ENCODE measurements at regions not wholly inside any gene's neighbourhood (a gene's known extent, or its start where the extent isn't known, plus 50 kb on each side); places are given as distances from the start of the nearest gene placed in this dataset.
"Not testable (repeated sequence)": the region's sequence is repeated elsewhere in the genome, so short reads cannot be mapped to it uniquely, and the experiment has no call there.

GRCh38 chr13:27327633-27328032 lies 57.0 kb downstream of the RASL11A start:
- no peak for DNase-seq (ENCODE audit: low read depth in 3 of 3, low spot score in 1 of 3)

- no peak for DNase-seq (ENCODE audit: low read depth in 3 of 3, low spot score in 1 of 3)
Measured at GRCh38 chr13:27329210-27329609, 58.6 kb downstream of the RASL11A start.

GRCh38 chr13:27334774-27335435 lies 64.3 kb downstream of the RASL11A start:
- no peak for DNase-seq (ENCODE audit: low read depth in 3 of 3, low spot score in 1 of 3)

DNA sequence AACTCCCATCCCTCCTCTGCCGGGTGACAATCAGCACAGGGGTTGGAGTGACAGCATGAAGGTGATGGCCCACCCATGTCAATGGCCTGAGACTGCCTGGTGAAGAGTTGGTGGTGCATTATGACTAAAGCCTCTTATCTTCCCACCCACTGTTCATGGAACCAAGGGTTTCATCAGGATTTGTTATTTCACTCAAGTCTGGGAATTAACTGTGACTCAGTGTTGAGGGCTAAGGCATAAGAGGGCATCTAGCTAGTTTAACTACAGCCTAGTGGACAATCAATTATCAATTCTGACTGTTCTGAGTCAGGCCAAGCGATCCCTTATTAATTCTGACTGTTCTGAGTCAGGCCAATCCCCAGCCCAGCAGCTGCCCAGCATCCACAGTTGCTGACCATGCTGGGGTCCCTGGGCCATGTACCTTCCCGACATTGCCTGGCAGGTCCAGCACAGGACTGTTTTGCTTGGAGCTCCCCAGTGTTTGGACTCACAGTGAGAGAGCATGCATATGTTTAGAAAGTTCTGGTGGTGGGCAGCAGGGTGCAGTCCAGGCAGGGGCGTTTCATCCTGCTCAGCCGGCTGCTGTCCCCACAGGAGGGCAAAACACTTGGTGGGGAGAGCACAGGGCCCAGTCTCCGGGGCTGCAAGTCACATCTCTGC lies 65.5 kb downstream of the RASL11A start:
- DNase-seq (ENCODE audit: low read depth in 3 of 3, low spot score in 1 of 3) = no peak

GRCh38 chr13:27338207-27338606 lies 67.6 kb downstream of the RASL11A start:
- no peak for DNase-seq (ENCODE audit: low read depth in 3 of 3, low spot score in 1 of 3)

GRCh38 chr13:27338816-27339215 lies 68.2 kb downstream of the RASL11A start:
- no peak for DNase-seq (ENCODE audit: low read depth in 3 of 3, low spot score in 1 of 3)

- no peak for DNase-seq (ENCODE audit: low read depth in 3 of 3, low spot score in 1 of 3)
Measured at GRCh38 chr13:27339299-27339698, 68.7 kb downstream of the RASL11A start.

- no peak for DNase-seq (ENCODE audit: low read depth in 3 of 3, low spot score in 1 of 3)
Measured at GRCh38 chr13:27341616-27342015, 71.0 kb downstream of the RASL11A start.

GRCh38 chr13:27347211-27347772 lies 76.7 kb downstream of the RASL11A start:
- no peak for DNase-seq (ENCODE audit: low read depth in 3 of 3, low spot score in 1 of 3)

- no peak for DNase-seq (ENCODE audit: low read depth in 3 of 3, low spot score in 1 of 3)
Measured at GRCh38 chr13:27348461-27348860, 76.0 kb upstream of the GTF3A start.

- no peak for DNase-seq (ENCODE audit: low read depth in 3 of 3, low spot score in 1 of 3)
Measured at GRCh38 chr13:27349458-27349857, 75.0 kb upstream of the GTF3A start.

DNA sequence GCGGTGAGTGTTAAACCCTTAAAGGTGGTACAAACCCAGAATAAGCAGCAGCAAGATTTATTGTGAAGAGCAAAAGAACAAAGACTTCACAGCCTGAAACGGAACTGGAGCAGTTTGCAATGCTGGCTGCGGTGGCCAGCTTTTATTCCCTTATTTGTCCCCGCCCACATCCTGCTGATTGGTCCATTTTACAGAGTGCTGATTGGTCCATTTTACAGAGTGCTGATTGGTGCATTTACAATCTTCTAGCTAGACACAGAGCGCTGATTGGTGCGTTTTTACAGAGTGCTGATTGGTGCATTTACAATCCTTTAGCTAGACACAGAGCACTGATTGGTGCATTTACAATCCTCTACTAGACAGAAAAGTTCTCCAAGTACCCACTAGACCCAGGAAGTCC lies 73.6 kb upstream of the GTF3A start:
- not testable (repeated sequence) for DNase-seq (ENCODE audit: low read depth in 3 of 3, low spot score in 1 of 3)

- no peak for DNase-seq (ENCODE audit: low read depth in 3 of 3, low spot score in 1 of 3)
Measured at GRCh38 chr13:27352698-27353097, 71.7 kb upstream of the GTF3A start.

DNA sequence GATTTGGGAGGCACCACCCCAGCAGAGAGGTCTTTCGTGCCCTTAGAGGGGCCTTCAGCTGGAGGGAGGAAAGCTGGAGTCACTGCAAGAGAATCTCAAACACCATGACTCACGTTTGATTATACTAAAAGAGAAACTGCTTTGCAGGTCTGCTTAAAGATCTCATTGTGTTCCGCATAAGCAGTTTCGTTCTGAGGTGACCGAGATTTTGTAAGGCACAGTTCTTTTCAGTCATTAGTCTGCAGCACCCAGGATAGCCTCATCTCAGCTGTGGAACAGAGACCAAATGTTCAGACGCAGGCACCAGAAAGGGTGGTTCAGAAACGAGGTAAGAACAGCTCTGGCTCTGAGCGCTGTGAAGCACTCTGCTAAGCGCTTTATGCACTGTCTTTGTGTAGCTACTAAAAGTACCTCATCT lies 71.2 kb upstream of the GTF3A start:
- DNase-seq (ENCODE audit: low read depth in 3 of 3, low spot score in 1 of 3) = no peak

DNA sequence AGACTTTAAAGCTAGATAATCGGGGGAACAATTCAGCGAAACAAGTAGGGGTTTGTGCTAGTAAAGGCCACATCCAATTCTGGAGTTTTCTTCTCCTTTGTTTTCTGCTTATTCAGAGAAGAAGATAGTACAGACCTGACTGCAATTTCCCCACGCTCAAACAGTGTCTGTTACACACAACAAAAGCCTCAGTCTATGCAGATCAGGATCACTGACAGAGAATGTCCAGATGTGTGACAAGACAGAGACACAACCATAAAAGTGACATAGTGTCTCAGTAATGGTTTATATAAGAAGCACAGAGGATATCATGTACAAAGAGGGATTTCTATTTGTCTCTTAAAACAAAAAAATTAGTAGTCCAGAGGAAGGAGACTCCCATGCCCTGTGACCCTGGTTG lies 70.7 kb upstream of the GTF3A start:
- DNase-seq (ENCODE audit: low read depth in 3 of 3, low spot score in 1 of 3) = no peak

GRCh38 chr13:27354379-27354778 lies 70.0 kb upstream of the GTF3A start:
- DNase-seq (ENCODE audit: low read depth in 3 of 3, low spot score in 1 of 3) = no peak

DNA sequence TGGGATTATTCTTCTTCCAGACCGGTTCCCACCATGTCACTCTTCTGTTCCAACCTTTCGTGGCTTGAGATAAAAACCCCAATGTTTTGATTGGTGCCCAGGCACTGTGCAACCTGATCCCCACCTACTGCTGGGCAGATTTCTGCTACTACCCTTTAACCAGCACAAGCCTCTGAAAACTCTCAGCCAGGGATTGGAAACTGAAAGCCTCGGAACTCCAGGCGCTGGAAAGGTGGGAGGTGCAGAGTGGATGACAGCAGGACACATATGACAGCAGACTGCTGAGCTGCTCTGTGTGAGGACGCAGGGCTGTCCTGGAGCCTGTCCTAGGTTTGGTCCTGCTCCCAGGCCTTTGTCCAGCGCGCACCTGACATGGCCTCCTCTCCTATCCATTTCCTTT lies 68.5 kb upstream of the GTF3A start:
- DNase-seq (ENCODE audit: low read depth in 3 of 3, low spot score in 1 of 3) = no peak

- no peak for DNase-seq (ENCODE audit: low read depth in 3 of 3, low spot score in 1 of 3)
Measured at GRCh38 chr13:27358420-27358819, 66.0 kb upstream of the GTF3A start.

DNA sequence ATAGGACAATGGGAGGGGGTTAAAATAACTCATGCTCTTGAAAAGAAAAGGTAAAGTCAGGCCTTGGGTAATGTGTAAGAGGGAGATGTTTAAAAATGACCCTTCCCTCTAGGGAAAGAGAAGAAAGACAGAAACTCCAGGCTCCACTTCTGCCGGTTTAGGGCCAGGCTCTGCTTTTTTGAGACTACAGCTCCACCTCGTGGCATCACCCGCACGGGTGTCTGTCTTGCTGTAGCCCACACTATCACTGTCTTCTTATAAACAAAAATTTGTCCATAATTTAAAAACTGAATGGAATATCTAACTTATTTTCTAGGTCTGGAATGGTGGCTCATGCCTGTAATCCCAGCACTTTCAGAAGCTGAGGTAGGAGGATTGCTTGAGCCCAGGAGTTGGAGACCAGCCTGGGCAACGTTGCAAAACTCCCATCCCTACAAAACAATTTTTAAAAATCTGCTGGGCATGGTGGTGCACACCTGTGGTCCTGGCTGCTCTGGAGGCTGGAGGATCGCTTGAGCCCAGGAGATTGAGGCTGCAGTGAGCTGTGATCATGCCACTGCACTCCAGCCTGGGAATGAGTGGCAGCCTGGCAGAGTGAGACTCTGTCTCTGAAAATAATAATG lies 65.1 kb upstream of the GTF3A start:
- peak in 2 of 3 donors; percentile 27 to 61 for DNase-seq (ENCODE audit: low read depth in 3 of 3, low spot score in 1 of 3)

DNA sequence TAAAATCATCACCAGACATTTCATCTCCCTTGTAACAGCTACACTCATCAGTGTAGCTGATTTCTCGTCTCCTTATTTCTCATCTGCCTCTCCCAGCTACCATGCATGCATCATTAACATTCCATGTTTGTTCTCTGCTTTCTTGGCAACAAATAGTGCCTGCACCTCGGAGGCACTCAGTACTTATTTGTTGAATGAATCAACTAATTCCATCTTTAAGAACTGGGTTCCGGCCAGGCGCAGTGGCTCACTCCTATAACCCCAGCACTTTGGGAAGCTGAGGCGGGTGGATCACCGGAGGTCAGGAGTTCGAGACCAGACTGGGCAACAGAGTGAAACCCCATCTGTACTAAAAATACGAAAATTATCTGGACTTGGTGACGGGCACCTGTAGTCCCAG lies 63.9 kb upstream of the GTF3A start:
- DNase-seq (ENCODE audit: low read depth in 3 of 3, low spot score in 1 of 3) = no peak

DNA sequence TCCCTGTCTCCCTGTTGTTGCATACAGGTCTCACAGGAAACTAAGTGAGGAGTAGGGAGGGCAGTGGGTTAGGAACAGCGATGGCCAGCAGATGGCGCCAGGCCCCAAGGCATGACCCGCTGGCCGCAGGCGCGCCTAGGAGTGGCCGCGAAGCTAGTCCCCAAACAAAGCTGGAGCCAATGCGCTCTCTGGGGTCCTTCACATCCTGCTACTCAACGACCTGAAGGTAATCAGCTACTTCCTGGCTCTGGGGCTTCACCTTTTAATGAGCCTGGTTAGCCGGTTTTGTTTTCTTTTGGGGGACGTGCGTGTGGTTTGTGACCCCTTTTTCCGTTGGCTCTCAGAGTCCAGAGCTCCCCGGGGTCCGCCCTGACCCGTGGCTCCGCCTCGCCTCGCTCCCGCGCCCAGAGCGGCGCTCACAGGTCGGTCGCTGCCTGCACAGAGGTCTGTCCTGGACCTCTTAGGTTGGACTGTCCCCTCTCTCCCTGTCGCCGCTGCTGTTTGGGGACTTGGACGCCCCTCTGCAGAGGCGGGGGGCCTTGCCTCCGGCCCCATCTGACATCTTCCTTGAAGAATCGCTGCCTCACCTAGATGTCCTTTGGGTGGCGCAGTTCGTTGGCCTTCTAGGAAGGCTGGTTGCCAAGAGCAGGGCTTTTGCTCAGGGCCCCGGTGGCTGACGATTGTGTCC lies 62.2 kb upstream of the GTF3A start:
- peak; percentile 40 to 67 (median 47) for DNase-seq (ENCODE audit: low read depth in 3 of 3, low spot score in 1 of 3)

DNA sequence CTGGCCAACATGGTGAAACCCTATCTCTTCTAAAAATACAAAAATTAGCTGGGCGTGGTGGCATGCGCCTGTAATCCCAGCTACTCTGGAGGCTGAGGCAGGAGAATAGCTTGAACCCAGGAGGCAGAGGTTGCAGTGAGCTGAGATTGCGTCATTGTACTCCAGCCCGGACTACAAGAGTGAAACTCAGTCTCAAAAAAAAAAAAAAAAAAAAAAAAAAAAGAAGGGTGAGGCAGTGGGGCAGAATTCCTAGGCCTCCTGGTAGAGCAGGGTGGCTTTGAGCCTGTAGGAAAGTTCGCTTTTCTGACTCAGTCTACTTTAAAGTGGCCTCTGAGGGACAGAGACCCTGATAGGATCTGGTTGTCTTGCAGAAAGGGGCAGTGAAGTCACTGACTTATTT lies 60.8 kb upstream of the GTF3A start:
- not testable (repeated sequence) for DNase-seq (ENCODE audit: low read depth in 3 of 3, low spot score in 1 of 3)

All from stimulated activated CD4-positive, alpha-beta T cell treated with anti-CD3 and anti-CD28 coated beads, TNF-alpha, amount 100 ng/mL, for 1 hour (primary cell).